K562 (cell line): ENCODE measurements at regions not wholly inside any gene's neighbourhood (a gene's known extent, or its start where the extent isn't known, plus 50 kb on each side); places are given as distances from the start of the nearest gene placed in this dataset.

Source experiments
- ATAC-seq: fragments of 200-7000 bp; cut with Tn5 transposase; 3 replicates; pipeline ENCODE4 v1.9.1; 2020; ENCODE audit warnings: moderate library complexity
- BruUV-seq: library from RNA; stranded (reverse); fragments of 400-500 nt; replicated peaks from 2 replicates; lab custom pipeline; 2021; lab: Mats Ljungman, UMichigan
- CTCF ChIA-PET: fragments of 300-600 bp; formaldehyde crosslinking; extraction: SDS; loops from one replicate; lab custom pipeline; 2021; ENCODE audit warnings: low intra/inter-chr PET ratio; lab: Yijun Ruan, JAX
- POLR2A ChIA-PET: fragments of 300-600, 350-650 bp; sonication (Branson Sonifier 250); formaldehyde crosslinking; extraction: SDS; loops from one replicate; lab custom pipeline; 2021; ENCODE audit warnings: antibody characterized with exemption, inconsistent platforms; lab: Yijun Ruan, JAX
- DNase-seq, 4 experiments: peaks; one replicate each; pipeline versions ENCODE4 v3.0.0 to v3.0.0-alpha.2; 2011 to 2018; ENCODE audit warnings: low spot score in 3 of 4, mixed read lengths in 3 of 4; ENCODE audit errors: extremely low read depth in 1 of 4
- FAIRE-seq: peaks from 2 replicates; lab custom pipeline; 2011; peaks lifted over from hg19 to GRCh38; lab: Jason Lieb, UNC
- H2AFZ ChIP-seq: 2 replicates; pipeline ENCODE4 v1.6.0; 2011; ENCODE audit warnings: low read depth, low read length, control low read depth, inconsistent platforms
- H3K27ac ChIP-seq: fragments of 200-600 bp; 3 replicates; pipeline ENCODE4 v1.8.0; 2011; ENCODE audit warnings: low read depth, mild to moderate bottlenecking, control low read depth, inconsistent platforms, low read length, moderate library complexity, mixed read lengths; ENCODE audit errors: extremely low read depth
- H3K27me3 ChIP-seq, 2 experiments: fragments of 300-600 bp in 1 of 2; 2 replicates in 1 of 2; 3 replicates in 1 of 2; pipeline versions ENCODE4 v1.6.0 to v1.8.0; 2011; ENCODE audit warnings: inconsistent platforms in 2 of 2, low read length in 2 of 2, mild to moderate bottlenecking in 1 of 2, mixed read lengths in 1 of 2, moderate library complexity in 1 of 2; ENCODE audit not compliant: control insufficient read depth in 2 of 2, insufficient read depth in 2 of 2
- H3K36me3 ChIP-seq: fragments of 300-600 bp; 3 replicates; pipeline ENCODE4 v1.8.0; 2011; ENCODE audit warnings: mild to moderate bottlenecking, low read length, inconsistent platforms; ENCODE audit not compliant: control insufficient read depth, insufficient read depth
- H3K4me1 ChIP-seq, 2 experiments: fragments of 200-600 bp in 1 of 2; replicated peaks in 1 of 2; 2 replicates in 1 of 2; 3 replicates in 1 of 2; pipeline versions ENCODE4 v1.5.1 to v1.8.0; 2011; ENCODE audit warnings: inconsistent platforms in 2 of 2, low read length in 2 of 2, mild to moderate bottlenecking in 1 of 2, mixed read lengths in 1 of 2, moderate library complexity in 1 of 2; ENCODE audit not compliant: control insufficient read depth in 2 of 2, insufficient read depth in 2 of 2
- H3K4me2 ChIP-seq: 2 replicates; pipeline ENCODE4 v1.6.1; 2011; ENCODE audit warnings: low read length, control low read depth, inconsistent platforms, mixed read lengths; ENCODE audit not compliant: insufficient read depth
- H3K4me3 ChIP-seq: fragments of 200-600 bp; sonication (generic), shearing (Covaris generic); 2 replicates; pipeline ENCODE4 v1.5.1; 2016; ENCODE audit warnings: control low read depth, inconsistent platforms
- H3K79me2 ChIP-seq: fragments of 200-600 bp; 3 replicates; pipeline ENCODE4 v1.8.0; 2011; ENCODE audit warnings: low read length, inconsistent platforms; ENCODE audit not compliant: control insufficient read depth, insufficient read depth
- H3K9ac ChIP-seq, 2 experiments: 2 replicates each; pipeline versions ENCODE4 v1.6.0 to v1.6.1; 2011; ENCODE audit warnings: low read depth in 2 of 2, low read length in 2 of 2, control low read depth in 1 of 2, inconsistent platforms in 1 of 2, mild to moderate bottlenecking in 1 of 2, mixed read lengths in 1 of 2; ENCODE audit not compliant: insufficient read depth in 1 of 2
- H3K9me1 ChIP-seq: one replicate; pipeline ENCODE4 v1.6.0; 2011; ENCODE audit warnings: inconsistent platforms, mild to moderate bottlenecking, low read length, moderate library complexity; ENCODE audit not compliant: control insufficient read depth, insufficient read depth
- H3K9me3 ChIP-seq: replicated peaks from 2 replicates; pipeline ENCODE4 v1.5.1; 2011; ENCODE audit warnings: low read depth, low read length, inconsistent platforms; ENCODE audit not compliant: control insufficient read depth, insufficient read depth
- H4K20me1 ChIP-seq: replicated peaks from 2 replicates; pipeline ENCODE4 v1.6.1; 2011; ENCODE audit warnings: low read length, inconsistent platforms, mixed read lengths; ENCODE audit not compliant: control insufficient read depth, insufficient read depth
- CBX1 ChIP-seq: sonication (generic); IDR thresholded peaks from 2 replicates; pipeline ENCODE4 v1.6.1; 2016; ENCODE audit warnings: antibody characterized with exemption, low read depth, mild to moderate bottlenecking
- CCAR2 ChIP-seq: fragments of 200-400 bp; formaldehyde crosslinking; IDR thresholded peaks from 2 replicates; pipeline ENCODE4 v1.6.1; 2017; ENCODE audit warnings: mild to moderate bottlenecking, low read depth, low read length
- CXXC5 ChIP-seq: fragments of 250-450 bp; sonication (Bioruptor Pico); IDR thresholded peaks from 2 replicates; pipeline ENCODE4 v1.8.0; 2022; ENCODE audit warnings: inconsistent platforms, mild to moderate bottlenecking, moderate library complexity
- HLTF ChIP-seq: fragments of 450-650 bp; IDR thresholded peaks from 2 replicates; pipeline ENCODE4 v1.6.1; 2016
- KDM4B ChIP-seq, 2 experiments: fragments of 450-650 bp in 1 of 2; sonication (generic) in 1 of 2; IDR thresholded peaks; 2 replicates each; pipeline ENCODE4 v1.6.1; 2016 to 2017; ENCODE audit warnings: borderline replicate concordance in 2 of 2, antibody characterized with exemption in 1 of 2, low read depth in 1 of 2, mild to moderate bottlenecking in 1 of 2
- KLF1 ChIP-seq: fragments of 450-650 bp; IDR thresholded peaks from 2 replicates; pipeline ENCODE4 v1.6.1; 2016; ENCODE audit warnings: missing genetic modification characterization, missing compliant biosample characterization
- LEF1 ChIP-seq: fragments of 450-650 bp; IDR thresholded peaks from 2 replicates; pipeline ENCODE4 v1.6.1; 2016; ENCODE audit warnings: mild to moderate bottlenecking
- MEF2A ChIP-seq: IDR thresholded peaks from 2 replicates; pipeline ENCODE4 v1.6.1; 2011; ENCODE audit warnings: low read depth, mild to moderate bottlenecking, low read length, moderate library complexity; ENCODE audit not compliant: control insufficient read depth
- POLR3G ChIP-seq: IDR thresholded peaks from 2 replicates; pipeline ENCODE4 v1.6.1; 2011; ENCODE audit not compliant: insufficient read length, insufficient replicate concordance; ENCODE audit errors: extremely low read depth
- RBFOX2 ChIP-seq: fragments of 200-400 bp; formaldehyde crosslinking; IDR thresholded peaks from 2 replicates; pipeline ENCODE4 v1.6.1; 2017; ENCODE audit warnings: low read depth, mild to moderate bottlenecking, low read length, moderate library complexity
- TFAM ChIP-seq: fragments of 250-450 bp; sonication (Bioruptor Pico); conservative IDR thresholded peaks from 2 replicates; pipeline ENCODE4 v1.5.0; 2021; ENCODE audit warnings: mild to moderate bottlenecking, moderate library complexity
- TOE1 ChIP-seq, 2 experiments: fragments of 450-650 bp in 1 of 2; sonication (generic) in 1 of 2; formaldehyde crosslinking in 1 of 2; IDR thresholded peaks; 2 replicates each; pipeline versions ENCODE4 v1.7.1 to v1.8.0; 2016 to 2022; ENCODE audit warnings: borderline replicate concordance in 2 of 2, mild to moderate bottlenecking in 2 of 2, antibody characterized with exemption in 1 of 2, inconsistent platforms in 1 of 2, low read depth in 1 of 2, missing genetic modification reagents in 1 of 2, moderate library complexity in 1 of 2
- ZNF174 ChIP-seq: fragments of 250-450 bp; sonication (Bioruptor Pico); IDR thresholded peaks from 2 replicates; pipeline ENCODE4 v1.4.0; 2020; ENCODE audit warnings: mild to moderate bottlenecking
- ZNF263 ChIP-seq: sonication (generic); formaldehyde crosslinking; IDR thresholded peaks from 2 replicates; pipeline ENCODE4 v1.8.0; 2022; ENCODE audit warnings: mild to moderate bottlenecking, missing genetic modification reagents, borderline replicate concordance
- ZNF384 ChIP-seq: IDR thresholded peaks from 2 replicates; pipeline ENCODE4 v1.6.1; 2012; ENCODE audit warnings: low read depth, low read length, improper control_type of control experiment
- ZNF785 ChIP-seq: fragments of 250-450 bp; sonication (Bioruptor Pico); IDR thresholded peaks from 2 replicates; pipeline ENCODE4 v1.4.0; 2020; ENCODE audit warnings: mild to moderate bottlenecking
- ZSCAN32 ChIP-seq: fragments of 450-650 bp; formaldehyde crosslinking; IDR thresholded peaks from 2 replicates; pipeline ENCODE4 v1.4.0; 2020; ENCODE audit warnings: mild to moderate bottlenecking, moderate library complexity
- WGBS: fragments of 100-300 bp; shearing (Covaris generic); methylation state at CpG from one replicate; pipeline ENCODE4 v1.1.6; 2016; ENCODE audit warnings: low coverage, mixed read lengths; ENCODE audit not compliant: insufficient coverage; ENCODE audit errors: missing lambda C conversion rate; 5-methylcytosine and 5-hydroxymethylcytosine counted together
- in situ Hi-C: fragments of 300-500 bp; cut with MboI; formaldehyde crosslinking; loops from 4 replicates; pipeline ENCODE4 v1.15.0; 2018; ENCODE audit warnings: inconsistent platforms, mixed read lengths
- intact Hi-C: fragments of 100-400 bp; cut with micrococcal nuclease; formaldehyde crosslinking; loops from 2 replicates; pipeline ENCODE4 v1.14.2; 2022
- TF ChIP-seq, protein P1 (sequence below): sonication (generic); formaldehyde crosslinking; IDR thresholded peaks from 2 replicates; pipeline ENCODE4 v1.9.0; 2022; ENCODE audit warnings: mild to moderate bottlenecking, missing genetic modification reagents
- TF ChIP-seq, protein P2 (sequence below): fragments of 200-400 bp; formaldehyde crosslinking; IDR thresholded peaks from 2 replicates; pipeline ENCODE4 v1.6.1; 2017; ENCODE audit warnings: mild to moderate bottlenecking, low read depth, low read length, moderate library complexity

DNA sequence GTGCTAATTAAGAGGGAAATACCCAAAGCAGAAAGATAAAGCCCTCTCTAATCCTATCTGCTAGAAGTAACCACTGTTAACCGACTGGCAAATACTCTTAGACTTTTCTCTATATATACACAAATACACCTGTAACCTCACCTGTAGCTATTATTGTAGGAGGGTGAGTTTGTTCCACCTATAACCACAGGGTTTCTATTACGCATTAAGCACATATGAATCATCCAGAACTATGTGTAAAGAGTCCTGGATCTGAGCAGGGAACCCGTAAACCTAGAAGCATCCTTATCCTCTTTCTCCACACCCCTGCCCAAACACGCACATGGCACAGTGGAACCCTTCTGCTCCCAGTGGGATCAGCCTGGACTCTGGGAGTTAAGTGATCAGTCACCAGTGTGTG, 172.8 kb upstream of the C2CD4B start:
- Histone ChIP-seq H3K79me2 (no peaks in the 10 kb centered on the region), H3K27me3 (peaks cover 4 to 37% of the 10 kb centered on the region in 2 experiments; a peak in 3 of 5 replicates), H3K9me3 (no peaks in the 10 kb centered on the region), H3K4me3 (no peak overlapping the region), H2AFZ (no peak overlapping the region), H3K4me1 (no peaks in the 10 kb centered on the region), H3K36me3 (no peaks in the 10 kb centered on the region), H3K9me1 (no peaks in the 10 kb centered on the region), H4K20me1 (no peaks in the 10 kb centered on the region), H3K9ac (no peak overlapping the region), H3K4me2 (no peak overlapping the region), H3K27ac (no peak overlapping the region)
- FAIRE-seq (no peak), ATAC-seq (no peak), DNase-seq (no peak)
- POLR2A ChIA-PET = interaction anchor here (0.7 kb wide), 1 partner anchor 505 kb away, joined by 3 read pairs; no protein-coding TSS in a partner anchor
- in situ Hi-C loops (no loop called here), intact Hi-C loops (no loop called here)
- TF ChIP-seq ZNF174 (CRISPR knock-in tag) (no peak), CCAR2 (no peak), POLR3G (no peak), RBFOX2 (no peak), ZSCAN32 (CRISPR knock-in tag) (no peak), LEF1 (no peak), CBX1 (no peak), ZNF384 (no peak), MEF2A (no peak), ZNF785 (CRISPR knock-in tag) (no peak), KDM4B (IDR thresholded peaks at IDR 0.05; ENCODE audit: borderline replicate concordance in 2 of 2, low read depth in 1 of 2) (no peak), CXXC5 (CRISPR knock-in tag) (no peak), KLF1 (tag) (no peak), ZNF263 (CRISPR knock-in tag) (no peak), HLTF (no peak), TFAM (CRISPR knock-in tag) (no peak), TOE1 (IDR thresholded peaks at IDR 0.05; ENCODE audit: borderline replicate concordance) (no peak), TOE1 (CRISPR knock-in tag; IDR thresholded peaks at IDR 0.05; ENCODE audit: borderline replicate concordance, low read depth) (no peak)
- TF ChIP-seq, protein P1, sequence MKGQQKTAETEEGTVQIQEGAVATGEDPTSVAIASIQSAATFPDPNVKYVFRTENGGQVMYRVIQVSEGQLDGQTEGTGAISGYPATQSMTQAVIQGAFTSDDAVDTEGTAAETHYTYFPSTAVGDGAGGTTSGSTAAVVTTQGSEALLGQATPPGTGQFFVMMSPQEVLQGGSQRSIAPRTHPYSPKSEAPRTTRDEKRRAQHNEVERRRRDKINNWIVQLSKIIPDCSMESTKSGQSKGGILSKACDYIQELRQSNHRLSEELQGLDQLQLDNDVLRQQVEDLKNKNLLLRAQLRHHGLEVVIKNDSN (CRISPR knock-in tag) = no peak
- TF ChIP-seq, protein P2, sequence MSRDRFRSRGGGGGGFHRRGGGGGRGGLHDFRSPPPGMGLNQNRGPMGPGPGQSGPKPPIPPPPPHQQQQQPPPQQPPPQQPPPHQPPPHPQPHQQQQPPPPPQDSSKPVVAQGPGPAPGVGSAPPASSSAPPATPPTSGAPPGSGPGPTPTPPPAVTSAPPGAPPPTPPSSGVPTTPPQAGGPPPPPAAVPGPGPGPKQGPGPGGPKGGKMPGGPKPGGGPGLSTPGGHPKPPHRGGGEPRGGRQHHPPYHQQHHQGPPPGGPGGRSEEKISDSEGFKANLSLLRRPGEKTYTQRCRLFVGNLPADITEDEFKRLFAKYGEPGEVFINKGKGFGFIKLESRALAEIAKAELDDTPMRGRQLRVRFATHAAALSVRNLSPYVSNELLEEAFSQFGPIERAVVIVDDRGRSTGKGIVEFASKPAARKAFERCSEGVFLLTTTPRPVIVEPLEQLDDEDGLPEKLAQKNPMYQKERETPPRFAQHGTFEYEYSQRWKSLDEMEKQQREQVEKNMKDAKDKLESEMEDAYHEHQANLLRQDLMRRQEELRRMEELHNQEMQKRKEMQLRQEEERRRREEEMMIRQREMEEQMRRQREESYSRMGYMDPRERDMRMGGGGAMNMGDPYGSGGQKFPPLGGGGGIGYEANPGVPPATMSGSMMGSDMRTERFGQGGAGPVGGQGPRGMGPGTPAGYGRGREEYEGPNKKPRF = no peak
- WGBS = 0% methylated on average over 4 of the region's 4 CpGs
- BruUV-seq = no TSS peak
- CTCF ChIA-PET = no interaction called here
